GM21717 (cell line): ENCODE measurements at regions not wholly inside any gene's neighbourhood (a gene's known extent, or its start where the extent isn't known, plus 50 kb on each side); places are given as distances from the start of the nearest gene placed in this dataset.
"Not testable (repeated sequence)": the region's sequence is repeated elsewhere in the genome, so short reads cannot be mapped to it uniquely, and the experiment has no call there.

Experiments
- ATAC-seq: cut with Tn5 transposase; IDR thresholded peaks from one replicate; pipeline ENCODE4 v1.9.1; 2021; ENCODE audit warnings: mild to moderate bottlenecking, moderate library complexity; ENCODE audit not compliant: unreplicated experiment

- no peak for ATAC-seq
These were observed 216.8 kb downstream of the TUSC1 start for GRCh38 chr9:25461416-25461815.

GRCh38 chr9:25453875-25454274 is 224.4 kb downstream of the TUSC1 start:
- ATAC-seq: no peak

GRCh38 chr9:25449503-25449902 is 228.7 kb downstream of the TUSC1 start:
- no peak for ATAC-seq

DNA sequence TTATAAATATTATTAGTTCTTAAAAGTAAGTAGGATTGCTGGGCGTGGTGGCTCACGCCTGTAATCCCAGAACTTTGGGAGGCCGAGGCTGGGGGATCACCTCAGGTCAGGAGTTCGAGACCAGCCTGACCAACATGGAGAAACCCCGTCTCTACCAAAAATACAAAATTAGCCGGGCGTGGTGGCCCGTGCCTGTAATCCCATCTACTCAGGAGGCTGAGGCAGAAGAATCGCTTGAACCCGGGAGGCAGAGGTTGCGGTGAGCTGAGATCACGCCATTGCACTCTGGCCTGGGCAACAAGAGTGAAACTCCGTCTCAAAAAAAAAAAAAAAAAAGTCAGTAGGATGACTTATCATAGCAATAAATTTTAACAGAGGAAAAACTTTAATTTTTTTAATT is 232.5 kb downstream of the TUSC1 start:
- ATAC-seq: not testable (repeated sequence)

DNA sequence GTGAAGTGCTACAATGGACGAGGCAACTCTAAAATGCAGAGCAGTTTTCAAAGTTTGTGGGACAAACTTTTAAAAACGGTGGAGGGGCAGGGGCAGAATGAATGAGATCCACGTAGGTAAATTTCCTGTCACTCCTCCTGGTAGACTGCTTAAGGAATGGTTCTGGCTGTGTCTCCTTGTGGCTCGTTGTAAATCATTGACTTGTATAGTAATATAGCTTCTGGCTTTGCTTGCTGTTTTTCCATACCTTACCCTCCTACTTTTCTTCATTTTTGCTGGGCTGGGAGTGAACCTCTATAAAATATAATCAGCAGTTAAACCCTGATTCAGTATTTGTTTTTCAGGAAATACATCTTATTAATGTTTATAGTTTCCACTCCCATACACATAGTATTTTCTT is 235.7 kb downstream of the TUSC1 start:
- ATAC-seq: no peak

GRCh38 chr9:25427898-25428297 is 250.3 kb downstream of the TUSC1 start:
- ATAC-seq: no peak

- no peak for ATAC-seq
These were observed 251.0 kb downstream of the TUSC1 start for GRCh38 chr9:25427290-25427689.

DNA sequence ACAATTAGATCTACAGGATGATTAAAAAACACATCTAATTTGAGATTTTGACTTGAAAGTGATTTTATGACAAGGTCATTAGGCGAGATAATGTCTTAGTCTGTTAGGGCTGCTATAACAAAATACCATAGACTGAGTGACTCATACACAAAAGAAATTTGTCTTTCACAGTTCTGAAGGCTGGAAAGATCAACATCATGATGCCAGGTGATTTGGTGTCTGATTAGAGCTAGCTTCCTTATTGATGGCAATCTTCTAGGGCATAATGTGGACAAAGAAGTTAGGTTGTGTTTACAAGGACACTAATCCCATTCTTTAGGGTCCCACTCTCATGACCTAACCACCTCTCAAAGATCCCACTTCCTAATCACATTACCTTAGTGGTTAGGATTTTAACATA is 256.7 kb downstream of the TUSC1 start:
- no peak for ATAC-seq

- no peak for ATAC-seq
These were observed 259.3 kb downstream of the TUSC1 start for GRCh38 chr9:25418974-25419373.

- ATAC-seq: no peak
These were observed 262.5 kb downstream of the TUSC1 start for GRCh38 chr9:25415718-25416117.

- no peak for ATAC-seq
These were observed 265.6 kb downstream of the TUSC1 start for GRCh38 chr9:25412646-25413045.

DNA sequence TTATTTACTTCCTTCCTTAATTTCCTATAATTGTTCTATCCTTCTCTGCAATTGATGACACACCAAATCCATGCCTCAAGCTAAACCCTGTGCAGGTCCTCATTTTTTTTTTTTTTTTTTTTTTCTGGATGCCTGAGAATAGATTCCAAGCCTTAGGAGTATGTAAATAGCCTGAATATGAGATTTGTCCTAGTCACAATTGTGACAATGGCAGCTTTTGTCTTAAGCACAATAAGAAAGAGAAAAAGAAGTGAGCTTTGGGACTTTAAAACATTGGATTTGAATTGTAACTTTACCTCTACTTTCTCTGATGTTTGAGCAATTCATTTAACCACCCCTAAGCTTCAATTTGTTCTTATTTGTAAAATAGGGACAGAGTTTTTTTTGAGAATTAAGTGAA is 280.5 kb downstream of the TUSC1 start:
- no peak for ATAC-seq

- ATAC-seq: no peak
These were observed 281.4 kb downstream of the TUSC1 start for GRCh38 chr9:25396828-25397227.

DNA sequence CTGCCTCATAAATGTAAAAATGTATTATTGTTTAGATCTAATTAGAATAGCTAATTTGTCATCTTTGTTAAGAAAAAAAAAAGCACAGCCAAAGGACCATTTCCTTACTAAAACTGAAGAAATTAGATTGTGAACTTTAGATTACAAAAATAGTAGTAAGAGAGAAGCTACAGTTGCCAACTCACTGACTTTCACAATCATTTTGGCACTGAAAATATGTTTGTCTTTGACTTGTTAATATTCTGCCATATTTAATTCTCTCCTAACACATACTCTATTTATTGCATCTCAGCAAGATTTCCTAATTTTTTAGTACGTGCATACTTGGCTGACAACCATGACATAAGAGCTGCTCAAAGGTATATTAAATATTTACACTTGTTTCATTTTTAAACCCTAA is 297.1 kb downstream of the TUSC1 start:
- no peak for ATAC-seq

DNA sequence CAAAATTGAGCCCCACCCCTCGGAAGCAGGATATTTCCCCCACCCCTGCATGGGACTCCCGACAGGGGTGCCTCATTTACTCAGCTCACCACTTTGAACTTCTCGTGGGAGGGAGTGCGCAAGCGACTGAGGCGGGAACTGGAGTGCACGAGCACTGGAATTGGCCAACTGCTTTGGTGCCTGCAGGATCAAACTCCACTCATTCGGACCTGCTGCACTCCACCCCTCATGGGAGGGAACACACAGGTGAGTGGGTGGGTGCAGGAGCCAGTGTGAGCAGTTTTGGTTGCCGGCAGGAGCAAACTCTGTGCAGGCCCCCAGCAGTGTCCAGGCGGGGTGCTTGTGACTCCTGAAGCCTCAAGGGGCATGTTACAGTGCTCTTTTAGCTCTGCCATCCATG is 301.2 kb downstream of the TUSC1 start:
- ATAC-seq: no peak

GRCh38 chr9:25374281-25374680 is 304.0 kb downstream of the TUSC1 start:
- no peak for ATAC-seq

DNA sequence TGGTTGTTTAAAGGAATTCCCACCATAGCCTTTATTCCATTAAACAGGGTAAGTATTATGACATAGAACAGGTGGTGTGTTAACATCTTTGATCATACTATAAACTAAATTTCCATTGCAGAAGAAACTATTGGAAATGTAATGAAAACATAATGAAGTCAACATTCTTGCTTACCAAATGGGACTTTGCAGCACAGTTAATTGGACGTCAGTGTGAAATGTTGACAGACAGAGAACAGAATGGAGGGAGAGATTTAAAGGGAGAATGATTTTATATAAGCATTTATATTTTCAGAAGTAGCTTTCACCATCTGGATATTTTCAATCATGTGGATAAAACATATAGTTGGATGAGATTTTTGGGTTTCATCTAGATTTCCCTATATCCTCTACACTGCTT is 311.3 kb downstream of the TUSC1 start:
- ATAC-seq: no peak

GRCh38 chr9:25353783-25354182 is 324.5 kb downstream of the TUSC1 start:
- no peak for ATAC-seq

- ATAC-seq: no peak
These were observed 328.2 kb downstream of the TUSC1 start for GRCh38 chr9:25350011-25350410.

GRCh38 chr9:25322142-25322541 is 356.1 kb downstream of the TUSC1 start:
- no peak for ATAC-seq

DNA sequence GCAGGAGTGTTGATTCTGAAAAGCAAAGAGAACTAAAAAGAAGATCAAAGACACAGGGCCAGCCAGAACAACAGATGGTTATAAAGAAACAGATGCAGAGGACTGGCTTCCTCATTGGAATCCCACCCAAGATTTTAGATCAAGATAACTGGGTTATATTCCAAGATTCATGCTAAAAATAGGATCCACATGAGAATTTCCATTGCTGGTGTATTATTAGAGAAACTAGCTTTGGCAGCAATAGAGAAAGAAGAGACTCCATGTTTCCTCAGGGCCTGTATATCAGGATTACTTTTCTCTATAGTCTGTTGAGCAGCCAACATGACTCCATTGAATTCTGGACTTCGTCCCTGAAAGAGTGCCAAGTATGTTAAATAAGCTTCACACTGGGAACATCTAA is 367.3 kb downstream of the TUSC1 start:
- no peak for ATAC-seq

GRCh38 chr9:25308549-25308948 is 369.7 kb downstream of the TUSC1 start:
- no peak for ATAC-seq

GRCh38 chr9:25302601-25303000 is 375.6 kb downstream of the TUSC1 start:
- no peak for ATAC-seq

GRCh38 chr9:25288195-25288594 is 390.0 kb downstream of the TUSC1 start:
- not testable (repeated sequence) for ATAC-seq
